K562 (cell line): ENCODE measurements at regions not wholly inside any gene's neighbourhood (a gene's known extent, or its start where the extent isn't known, plus 50 kb on each side); places are given as distances from the start of the nearest gene placed in this dataset.
A peak's percentile ranks its signal among the peaks of the same experiment; 100 is the strongest.
"Not testable (repeated sequence)": the region's sequence is repeated elsewhere in the genome, so short reads cannot be mapped to it uniquely, and the experiment has no call there.

ENCODE experiments used
- ATAC-seq: fragments of 200-7000 bp; cut with Tn5 transposase; 3 replicates; pipeline ENCODE4 v1.9.1; 2020; ENCODE audit warnings: moderate library complexity
- BruUV-seq: library from RNA; stranded (reverse); fragments of 400-500 nt; replicated peaks from 2 replicates; lab custom pipeline; 2021; lab: Mats Ljungman, UMichigan
- CTCF ChIA-PET: fragments of 300-600 bp; formaldehyde crosslinking; extraction: SDS; loops from one replicate; lab custom pipeline; 2021; ENCODE audit warnings: low intra/inter-chr PET ratio; lab: Yijun Ruan, JAX
- POLR2A ChIA-PET: fragments of 300-600, 350-650 bp; sonication (Branson Sonifier 250); formaldehyde crosslinking; extraction: SDS; loops from one replicate; lab custom pipeline; 2021; ENCODE audit warnings: antibody characterized with exemption, inconsistent platforms; lab: Yijun Ruan, JAX
- DNase-seq, 4 experiments: peaks; one replicate each; pipeline versions ENCODE4 v3.0.0 to v3.0.0-alpha.2; 2011 to 2018; ENCODE audit warnings: low spot score in 3 of 4, mixed read lengths in 3 of 4; ENCODE audit errors: extremely low read depth in 1 of 4
- FAIRE-seq: peaks from 2 replicates; lab custom pipeline; 2011; peaks lifted over from hg19 to GRCh38; lab: Jason Lieb, UNC
- H2AFZ ChIP-seq: 2 replicates; pipeline ENCODE4 v1.6.0; 2011; ENCODE audit warnings: low read depth, low read length, control low read depth, inconsistent platforms
- H3K27ac ChIP-seq: fragments of 200-600 bp; 3 replicates; pipeline ENCODE4 v1.8.0; 2011; ENCODE audit warnings: low read depth, mild to moderate bottlenecking, control low read depth, inconsistent platforms, low read length, moderate library complexity, mixed read lengths; ENCODE audit errors: extremely low read depth
- H3K27me3 ChIP-seq, 2 experiments: fragments of 300-600 bp in 1 of 2; 2 replicates in 1 of 2; 3 replicates in 1 of 2; pipeline versions ENCODE4 v1.6.0 to v1.8.0; 2011; ENCODE audit warnings: inconsistent platforms in 2 of 2, low read length in 2 of 2, mild to moderate bottlenecking in 1 of 2, mixed read lengths in 1 of 2, moderate library complexity in 1 of 2; ENCODE audit not compliant: control insufficient read depth in 2 of 2, insufficient read depth in 2 of 2
- H3K36me3 ChIP-seq: fragments of 300-600 bp; 3 replicates; pipeline ENCODE4 v1.8.0; 2011; ENCODE audit warnings: mild to moderate bottlenecking, low read length, inconsistent platforms; ENCODE audit not compliant: control insufficient read depth, insufficient read depth
- H3K4me1 ChIP-seq, 2 experiments: fragments of 200-600 bp in 1 of 2; replicated peaks in 1 of 2; 2 replicates in 1 of 2; 3 replicates in 1 of 2; pipeline versions ENCODE4 v1.5.1 to v1.8.0; 2011; ENCODE audit warnings: inconsistent platforms in 2 of 2, low read length in 2 of 2, mild to moderate bottlenecking in 1 of 2, mixed read lengths in 1 of 2, moderate library complexity in 1 of 2; ENCODE audit not compliant: control insufficient read depth in 2 of 2, insufficient read depth in 2 of 2
- H3K4me2 ChIP-seq: 2 replicates; pipeline ENCODE4 v1.6.1; 2011; ENCODE audit warnings: low read length, control low read depth, inconsistent platforms, mixed read lengths; ENCODE audit not compliant: insufficient read depth
- H3K4me3 ChIP-seq: fragments of 200-600 bp; sonication (generic), shearing (Covaris generic); 2 replicates; pipeline ENCODE4 v1.5.1; 2016; ENCODE audit warnings: control low read depth, inconsistent platforms
- H3K79me2 ChIP-seq: fragments of 200-600 bp; 3 replicates; pipeline ENCODE4 v1.8.0; 2011; ENCODE audit warnings: low read length, inconsistent platforms; ENCODE audit not compliant: control insufficient read depth, insufficient read depth
- H3K9ac ChIP-seq, 2 experiments: 2 replicates each; pipeline versions ENCODE4 v1.6.0 to v1.6.1; 2011; ENCODE audit warnings: low read depth in 2 of 2, low read length in 2 of 2, control low read depth in 1 of 2, inconsistent platforms in 1 of 2, mild to moderate bottlenecking in 1 of 2, mixed read lengths in 1 of 2; ENCODE audit not compliant: insufficient read depth in 1 of 2
- H3K9me1 ChIP-seq: one replicate; pipeline ENCODE4 v1.6.0; 2011; ENCODE audit warnings: inconsistent platforms, mild to moderate bottlenecking, low read length, moderate library complexity; ENCODE audit not compliant: control insufficient read depth, insufficient read depth
- H3K9me3 ChIP-seq: replicated peaks from 2 replicates; pipeline ENCODE4 v1.5.1; 2011; ENCODE audit warnings: low read depth, low read length, inconsistent platforms; ENCODE audit not compliant: control insufficient read depth, insufficient read depth
- H4K20me1 ChIP-seq: replicated peaks from 2 replicates; pipeline ENCODE4 v1.6.1; 2011; ENCODE audit warnings: low read length, inconsistent platforms, mixed read lengths; ENCODE audit not compliant: control insufficient read depth, insufficient read depth
- ARID1B ChIP-seq: fragments of 450-650 bp; IDR thresholded peaks from 2 replicates; pipeline ENCODE4 v1.6.1; 2016; ENCODE audit warnings: antibody characterized with exemption, mild to moderate bottlenecking, inconsistent platforms
- ATF1 ChIP-seq, 2 experiments: fragments of 450-650 bp in 1 of 2; IDR thresholded peaks; 2 replicates each; pipeline ENCODE4 v1.6.1; 2016; ENCODE audit warnings: missing compliant biosample characterization in 1 of 2, missing genetic modification characterization in 1 of 2
- CREM ChIP-seq: IDR thresholded peaks from 2 replicates; pipeline ENCODE4 v1.6.1; 2014; ENCODE audit warnings: antibody characterized with exemption, low read depth
- CTBP1 ChIP-seq: fragments of 450-650 bp; IDR thresholded peaks from 2 replicates; pipeline ENCODE4 v1.6.1; 2016; ENCODE audit warnings: borderline replicate concordance
- DPF2 ChIP-seq: fragments of 450-650 bp; IDR thresholded peaks from 2 replicates; pipeline ENCODE4 v1.6.1; 2016
- EHMT2 ChIP-seq: fragments of 450-650 bp; IDR thresholded peaks from 2 replicates; pipeline ENCODE4 v1.6.1; 2018; ENCODE audit warnings: antibody characterized with exemption
- JUNB ChIP-seq: fragments of 450-650 bp; formaldehyde crosslinking; conservative IDR thresholded peaks from 2 replicates; pipeline ENCODE4 v1.4.0; 2020; ENCODE audit warnings: mild to moderate bottlenecking
- JUND ChIP-seq, 2 experiments: IDR thresholded peaks; 2 replicates in 1 of 2; 3 replicates in 1 of 2; pipeline ENCODE4 v1.6.1; 2011; ENCODE audit warnings: borderline replicate concordance in 2 of 2, low read depth in 2 of 2, low read length in 2 of 2, improper control_type of control experiment in 1 of 2, missing biosample characterization in 1 of 2, missing genetic modification characterization in 1 of 2, missing genetic modification reagents in 1 of 2
- LCOR ChIP-seq: sonication (generic); formaldehyde crosslinking; IDR thresholded peaks from 2 replicates; pipeline ENCODE4 v1.8.0; 2022; ENCODE audit warnings: mild to moderate bottlenecking, missing genetic modification reagents
- MEIS2 ChIP-seq: fragments of 450-650 bp; IDR thresholded peaks from 2 replicates; pipeline ENCODE4 v1.6.1; 2014; ENCODE audit warnings: mild to moderate bottlenecking; ENCODE audit not compliant: partially characterized antibody
- RFX1 ChIP-seq: fragments of 450-650 bp; IDR thresholded peaks from 2 replicates; pipeline ENCODE4 v1.6.1; 2016; ENCODE audit warnings: mild to moderate bottlenecking, moderate library complexity
- SMARCA4 ChIP-seq: fragments of 450-650 bp; IDR thresholded peaks from 2 replicates; pipeline ENCODE4 v1.6.1; 2016
- SMARCE1 ChIP-seq: fragments of 450-650 bp; IDR thresholded peaks from 2 replicates; pipeline ENCODE4 v1.7.1; 2016; ENCODE audit warnings: mild to moderate bottlenecking
- ZNF274 ChIP-seq: IDR thresholded peaks from 2 replicates; pipeline ENCODE4 v1.6.1; 2011; ENCODE audit warnings: low read depth, mild to moderate bottlenecking, low read length, moderate library complexity, borderline replicate concordance
- WGBS: fragments of 100-300 bp; shearing (Covaris generic); methylation state at CpG from one replicate; pipeline ENCODE4 v1.1.6; 2016; ENCODE audit warnings: low coverage, mixed read lengths; ENCODE audit not compliant: insufficient coverage; ENCODE audit errors: missing lambda C conversion rate; 5-methylcytosine and 5-hydroxymethylcytosine counted together
- in situ Hi-C: fragments of 300-500 bp; cut with MboI; formaldehyde crosslinking; loops from 4 replicates; pipeline ENCODE4 v1.15.0; 2018; ENCODE audit warnings: inconsistent platforms, mixed read lengths
- intact Hi-C: fragments of 100-400 bp; cut with micrococcal nuclease; formaldehyde crosslinking; loops from 2 replicates; pipeline ENCODE4 v1.14.2; 2022
- TF ChIP-seq, protein P1 (sequence below): sonication (generic); formaldehyde crosslinking; IDR thresholded peaks from 2 replicates; pipeline ENCODE4 v1.8.0; 2022; ENCODE audit warnings: missing genetic modification reagents, mild to moderate bottlenecking, moderate library complexity, borderline replicate concordance

DNA sequence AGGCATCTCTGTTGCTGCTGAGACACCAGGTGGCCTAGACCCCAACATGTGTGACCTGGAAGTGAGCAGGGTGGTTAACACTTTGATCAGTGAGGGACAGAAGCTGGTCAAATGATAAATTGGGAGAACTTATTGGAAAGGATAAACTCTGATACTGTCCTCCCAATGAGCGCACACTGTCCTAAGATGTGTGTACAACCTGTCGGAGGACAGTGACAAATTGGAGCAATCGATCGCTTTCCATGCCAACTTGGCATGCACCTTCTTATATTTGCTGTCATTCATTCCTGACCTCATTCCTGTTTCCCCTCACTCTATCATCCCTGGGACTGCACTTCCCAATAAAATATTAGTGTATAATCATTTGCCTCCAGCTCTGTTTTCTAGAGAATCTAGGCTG is 198.7 kb upstream of the PROK2 start:
- no peak for ATAC-seq
- FAIRE-seq = no peak
- in situ Hi-C loops = no loop called here
- no peaks in the 10 kb centered on the region; a peak in 1 of 5 replicates for H3K27me3 ChIP-seq
- H3K9me3 ChIP-seq = no peaks in the 10 kb centered on the region
- WGBS = 91% methylated on average over 4 of the region's 4 CpGs
- no peaks in the 10 kb centered on the region; a peak in 2 of 5 replicates for H3K4me1 ChIP-seq
- no peak overlapping the region; the same call in 2 of the 3 replicates for H3K27ac ChIP-seq
- H3K79me2 ChIP-seq = no peaks in the 10 kb centered on the region
- H3K4me2 ChIP-seq = no peak overlapping the region
- intact Hi-C loops = no loop called here
- no peak overlapping the region for H3K4me3 ChIP-seq
- CTCF ChIA-PET = no interaction called here
- H3K9ac ChIP-seq = no peak overlapping the region
- H3K36me3 ChIP-seq = no peaks in the 10 kb centered on the region
- H4K20me1 ChIP-seq = no peaks in the 10 kb centered on the region
- H3K9me1 ChIP-seq = no peaks in the 10 kb centered on the region
- TF ChIP-seq ZNF274 = no peak
- POLR2A ChIA-PET = interaction anchor here (1.2 kb wide), 1 partner anchor 21 kb away, joined by 3 read pairs; no protein-coding TSS in a partner anchor
- H2AFZ ChIP-seq = no peak overlapping the region
- no peak for DNase-seq
- no TSS peak for BruUV-seq

- DNase-seq = peak in 1 of 4 experiments; percentile 62
- ATAC-seq; POLR2A ChIA-PET; H3K4me1 ChIP-seq; H3K9ac ChIP-seq; H3K36me3 ChIP-seq; H3K79me2 ChIP-seq; H3K4me2 ChIP-seq; in situ Hi-C loops; H3K27ac ChIP-seq; BruUV-seq; H3K9me3 ChIP-seq; H3K9me1 ChIP-seq; H4K20me1 ChIP-seq; H2AFZ ChIP-seq; CTCF ChIA-PET; intact Hi-C loops; H3K4me3 ChIP-seq; H3K27me3 ChIP-seq; TF ChIP-seq ATF1 (CRISPR knock-in tag; IDR thresholded peaks at IDR 0.05): not testable (repeated sequence)
- peak; percentile 75 for FAIRE-seq
- WGBS = 0% methylated on average over 8 of the region's 9 CpGs
- peak; percentile 71 for TF ChIP-seq EHMT2
- TF ChIP-seq, protein P1, sequence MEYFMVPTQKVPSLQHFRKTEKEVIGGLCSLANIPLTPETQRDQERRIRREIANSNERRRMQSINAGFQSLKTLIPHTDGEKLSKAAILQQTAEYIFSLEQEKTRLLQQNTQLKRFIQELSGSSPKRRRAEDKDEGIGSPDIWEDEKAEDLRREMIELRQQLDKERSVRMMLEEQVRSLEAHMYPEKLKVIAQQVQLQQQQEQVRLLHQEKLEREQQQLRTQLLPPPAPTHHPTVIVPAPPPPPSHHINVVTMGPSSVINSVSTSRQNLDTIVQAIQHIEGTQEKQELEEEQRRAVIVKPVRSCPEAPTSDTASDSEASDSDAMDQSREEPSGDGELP = peak; percentile 60; the same call in 1 of the 2 replicates
- TF ChIP-seq JUND (IDR thresholded peaks at IDR 0.05; ENCODE audit: borderline replicate concordance, low read depth, low read length) = peak; percentile 94
- peak; percentile 91 for TF ChIP-seq JUND (tag; IDR thresholded peaks at IDR 0.05; ENCODE audit: borderline replicate concordance, low read depth, low read length)
- 0 out of 2 replicates have a peak, but pooled peaks have one; percentile 25 for TF ChIP-seq LCOR (CRISPR knock-in tag)
- peak; percentile 97 for TF ChIP-seq JUNB (CRISPR knock-in tag)
- peak; percentile 80 for TF ChIP-seq CREM
- peak; percentile 49 for TF ChIP-seq RFX1
- peak; percentile 33; the same call in 1 of the 2 replicates for TF ChIP-seq SMARCE1
- TF ChIP-seq MEIS2 = peak; percentile 80
- TF ChIP-seq DPF2 = peak; percentile 46; the same call in 1 of the 2 replicates
- peak; percentile 69; the same call in 1 of the 2 replicates for TF ChIP-seq CTBP1
- TF ChIP-seq ATF1 (tag; IDR thresholded peaks at IDR 0.05) = peak; percentile 47
- peak; percentile 59 for TF ChIP-seq ARID1B
- peak; percentile 57; the same call in 1 of the 2 replicates for TF ChIP-seq SMARCA4
These were observed 197.7 kb upstream of the PROK2 start for GRCh38 chr3:71982506-71983258.
